Mesenchymal stem cell (in vitro differentiated cells and primary cell): ENCODE measurements at regions not wholly inside any gene's neighbourhood (a gene's known extent, or its start where the extent isn't known, plus 50 kb on each side); places are given as distances from the start of the nearest gene placed in this dataset.

Experiments used
- DNase-seq: peaks from one replicate; pipeline ENCODE4 v3.0.0-alpha.2; 2013
- H2AFZ ChIP-seq: one replicate; pipeline ENCODE4 v1.6.1; 2013; ENCODE audit warnings: low read depth, mild to moderate bottlenecking, control low read depth, inconsistent platforms, low read length, moderate library complexity
- H2AK5ac ChIP-seq: 2 replicates; pipeline ENCODE4 v1.6.1; 2013; ENCODE audit warnings: low read length, moderate library complexity, mild to moderate bottlenecking, inconsistent platforms; ENCODE audit not compliant: severe bottlenecking
- H2BK120ac ChIP-seq: one replicate; pipeline ENCODE4 v1.6.1; 2013; ENCODE audit warnings: low read depth, mild to moderate bottlenecking, inconsistent platforms, low read length, moderate library complexity
- H2BK12ac ChIP-seq, 2 experiments: one replicate each; pipeline ENCODE4 v1.6.1; 2013; ENCODE audit warnings: inconsistent platforms in 2 of 2, low read length in 2 of 2, mild to moderate bottlenecking in 2 of 2, moderate library complexity in 2 of 2, control low read depth in 1 of 2
- H2BK15ac ChIP-seq: one replicate; pipeline ENCODE4 v1.6.1; 2013; ENCODE audit warnings: mild to moderate bottlenecking, low read depth, inconsistent platforms; ENCODE audit not compliant: poor library complexity, severe bottlenecking
- H2BK5ac ChIP-seq: 2 replicates; pipeline ENCODE4 v1.6.1; 2013; ENCODE audit warnings: low read depth, mild to moderate bottlenecking, low read length, control low read depth, inconsistent platforms; ENCODE audit not compliant: poor library complexity, severe bottlenecking
- H3K14ac ChIP-seq, 2 experiments: one replicate each; pipeline ENCODE4 v1.6.1; 2013; ENCODE audit warnings: inconsistent platforms in 2 of 2, low read length in 2 of 2, control low read depth in 1 of 2, mild to moderate bottlenecking in 1 of 2, moderate library complexity in 1 of 2
- H3K18ac ChIP-seq, 2 experiments: one replicate each; pipeline ENCODE4 v1.6.1; 2013; ENCODE audit warnings: inconsistent platforms in 2 of 2, low read length in 2 of 2, control low read depth in 1 of 2, low read depth in 1 of 2, mild to moderate bottlenecking in 1 of 2
- H3K23ac ChIP-seq, 2 experiments: one replicate each; pipeline ENCODE4 v1.6.1; 2013; ENCODE audit warnings: inconsistent platforms in 2 of 2, low read length in 2 of 2, mild to moderate bottlenecking in 2 of 2, moderate library complexity in 2 of 2, control low read depth in 1 of 2
- H3K27ac ChIP-seq: 2 replicates; pipeline ENCODE4 v1.5.1; 2013; ENCODE audit warnings: mild to moderate bottlenecking, moderate library complexity, low read length, control low read depth, inconsistent platforms; ENCODE audit not compliant: poor library complexity, severe bottlenecking
- H3K27me3 ChIP-seq, 2 experiments: 2 replicates each; pipeline versions ENCODE4 v1.6.1 to v1.7.0; 2013; ENCODE audit warnings: low read length in 2 of 2, mild to moderate bottlenecking in 2 of 2, moderate library complexity in 2 of 2, control low read depth in 1 of 2, inconsistent platforms in 1 of 2; ENCODE audit not compliant: control insufficient read depth in 1 of 2, insufficient read depth in 1 of 2
- H3K36me3 ChIP-seq, 2 experiments: 2 replicates each; pipeline versions ENCODE4 v1.6.1 to v1.7.0; 2013; ENCODE audit warnings: low read length in 2 of 2, control low read depth in 1 of 2, inconsistent platforms in 1 of 2, low read depth in 1 of 2, mild to moderate bottlenecking in 1 of 2; ENCODE audit not compliant: insufficient read depth in 2 of 2, control insufficient read depth in 1 of 2
- H3K4ac ChIP-seq, 2 experiments: one replicate each; pipeline ENCODE4 v1.6.1; 2013; ENCODE audit warnings: inconsistent platforms in 2 of 2, low read length in 2 of 2, mild to moderate bottlenecking in 2 of 2, moderate library complexity in 2 of 2, control low read depth in 1 of 2, low read depth in 1 of 2
- H3K4me1 ChIP-seq: 2 replicates; pipeline ENCODE4 v1.6.1; 2013; ENCODE audit warnings: low read depth, low read length, control low read depth; ENCODE audit not compliant: control insufficient read depth, insufficient read depth
- H3K4me2 ChIP-seq: 2 replicates; pipeline ENCODE4 v1.6.1; 2013; ENCODE audit warnings: low read length, mild to moderate bottlenecking, inconsistent platforms; ENCODE audit not compliant: poor library complexity, severe bottlenecking
- H3K4me3 ChIP-seq, 2 experiments: 2 replicates each; pipeline versions ENCODE4 v1.5.1 to v1.7.0; 2013; ENCODE audit warnings: low read length in 2 of 2, mild to moderate bottlenecking in 2 of 2, control low read depth in 1 of 2, low read depth in 1 of 2; ENCODE audit not compliant: insufficient read depth in 1 of 2
- H3K79me1 ChIP-seq: replicated peaks from 2 replicates; pipeline ENCODE4 v1.6.1; 2013; ENCODE audit warnings: mild to moderate bottlenecking, control low read depth, low read length, inconsistent platforms; ENCODE audit not compliant: poor library complexity, severe bottlenecking
- H3K9ac ChIP-seq: 2 replicates; pipeline ENCODE4 v1.7.0; 2013; ENCODE audit warnings: mild to moderate bottlenecking, low read length, moderate library complexity
- H3K9me3 ChIP-seq: 2 replicates; pipeline ENCODE4 v1.7.0; 2013; ENCODE audit warnings: mild to moderate bottlenecking, low read length; ENCODE audit not compliant: control insufficient read depth
- H4K8ac ChIP-seq: one replicate; pipeline ENCODE4 v1.6.1; 2013; ENCODE audit warnings: inconsistent platforms, mild to moderate bottlenecking, low read length, moderate library complexity
- H4K91ac ChIP-seq: one replicate; pipeline ENCODE4 v1.6.1; 2013; ENCODE audit warnings: mild to moderate bottlenecking, low read length, inconsistent platforms
- WGBS: methylation state at CpG from one replicate; pipeline ENCODE4 v1.1.7; 2013; ENCODE audit warnings: mixed read lengths; 5-methylcytosine and 5-hydroxymethylcytosine counted together

DNA sequence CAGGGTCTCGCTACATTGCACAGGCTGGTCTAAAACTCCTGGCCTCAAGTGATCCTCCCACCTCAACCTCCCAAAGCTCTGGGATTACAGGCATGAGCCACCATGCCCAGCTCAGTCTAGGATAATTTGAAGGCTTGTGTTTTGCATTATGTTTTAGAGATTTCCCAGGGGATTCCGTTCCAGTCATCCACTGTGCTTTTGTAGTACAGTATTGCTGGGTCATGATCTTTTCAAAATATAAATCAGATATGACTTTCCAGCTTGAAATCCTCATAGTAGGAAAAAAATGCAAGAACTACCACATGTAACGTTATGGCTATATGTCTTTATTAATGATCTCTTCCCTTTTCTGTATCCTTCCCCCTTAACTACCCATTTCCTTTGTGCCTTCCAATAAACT, 338.1 kb downstream of the PRELID2 start:
- Histone ChIP-seq H3K9me3 (no peaks in the 10 kb centered on the region), H2BK120ac (no peak overlapping the region), H2BK5ac (no peak overlapping the region), H4K8ac (no peak overlapping the region), H4K91ac (no peak overlapping the region), H3K23ac (no peak overlapping the region), H3K4me1 (peaks cover 2% of the 10 kb centered on the region), H3K4ac (no peak overlapping the region), H3K18ac (no peak overlapping the region), H2BK12ac (no peak overlapping the region), H2AFZ (no peak overlapping the region), H3K14ac (no peak overlapping the region), H3K27ac (no peak overlapping the region), H3K36me3 (no peaks in the 10 kb centered on the region), H2AK5ac (no peak overlapping the region), H3K79me1 (no peaks in the 10 kb centered on the region), H3K4me3 (no peak overlapping the region), H3K4me2 (no peak overlapping the region), H3K27me3 (no peaks in the 10 kb centered on the region), H2BK15ac (no peak overlapping the region), H3K9ac (no peak overlapping the region)
- 93% methylated on average over 2 of the region's 3 CpGs for WGBS
- DNase-seq = no peak

DNA sequence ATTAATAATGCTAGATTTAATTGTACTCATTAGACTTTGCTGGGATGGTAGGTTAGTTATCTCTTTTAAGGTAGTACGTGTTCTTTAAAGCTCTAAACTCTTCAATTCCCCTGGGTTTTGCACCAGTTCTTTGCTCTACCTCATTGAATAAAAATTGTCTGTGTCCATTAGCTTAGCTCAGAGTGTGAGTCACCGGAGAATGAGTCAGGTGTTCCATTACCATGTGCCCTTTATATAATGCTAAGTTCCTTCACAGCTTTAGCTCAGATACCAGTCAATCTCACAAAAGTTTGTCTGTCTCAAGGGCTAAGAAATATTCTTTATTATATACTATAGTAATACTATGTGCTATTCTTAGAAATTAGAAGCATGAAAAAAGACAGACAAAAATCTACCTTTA, 339.4 kb downstream of the PRELID2 start:
- H2BK15ac ChIP-seq = no peak overlapping the region
- no peak overlapping the region for H3K4ac ChIP-seq
- no peaks in the 10 kb centered on the region for H3K79me1 ChIP-seq
- no peak overlapping the region for H2AFZ ChIP-seq
- no peaks in the 10 kb centered on the region for H3K36me3 ChIP-seq
- H2BK5ac ChIP-seq = no peak overlapping the region
- H3K4me3 ChIP-seq = no peak overlapping the region
- peak; percentile 93 for DNase-seq
- no peak overlapping the region for H2AK5ac ChIP-seq
- WGBS = 0% methylated on average over 1 of the region's 2 CpGs
- peaks cover 2% of the 10 kb centered on the region for H3K4me1 ChIP-seq
- no peak overlapping the region for H3K23ac ChIP-seq
- no peak overlapping the region for H2BK12ac ChIP-seq
- no peak overlapping the region for H4K8ac ChIP-seq
- no peaks in the 10 kb centered on the region for H3K9me3 ChIP-seq
- peak overlapping the region; percentile 73 for H3K9ac ChIP-seq
- no peak overlapping the region for H3K18ac ChIP-seq
- H3K14ac ChIP-seq = no peak overlapping the region
- H3K27me3 ChIP-seq = no peaks in the 10 kb centered on the region
- no peak overlapping the region for H3K27ac ChIP-seq
- no peak overlapping the region for H3K4me2 ChIP-seq
- no peak overlapping the region for H4K91ac ChIP-seq
- no peak overlapping the region for H2BK120ac ChIP-seq

DNA sequence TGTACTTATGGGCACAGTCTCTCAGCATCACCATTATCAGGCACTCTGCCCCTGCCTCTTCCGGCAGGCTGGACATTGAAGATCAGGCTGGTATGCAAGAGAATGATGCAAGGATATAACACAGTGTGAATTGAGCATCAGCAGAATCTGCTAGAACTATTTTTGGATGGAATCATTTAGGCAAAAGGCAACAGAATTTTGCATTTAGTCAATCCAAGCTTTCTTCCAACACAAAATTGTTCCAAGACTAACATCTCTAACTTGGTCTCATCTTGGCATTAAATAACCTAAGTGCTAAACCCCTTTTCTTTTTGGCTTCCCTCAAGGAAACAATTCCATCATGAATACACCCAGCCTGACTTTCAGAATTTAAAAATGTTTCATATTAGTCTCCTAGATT, 339.9 kb downstream of the PRELID2 start:
- H2BK12ac ChIP-seq = peak overlapping the region in 1 of 2 experiments; percentile 65
- no peaks in the 10 kb centered on the region for H3K27me3 ChIP-seq
- no peak overlapping the region for H3K4me3 ChIP-seq

DNA sequence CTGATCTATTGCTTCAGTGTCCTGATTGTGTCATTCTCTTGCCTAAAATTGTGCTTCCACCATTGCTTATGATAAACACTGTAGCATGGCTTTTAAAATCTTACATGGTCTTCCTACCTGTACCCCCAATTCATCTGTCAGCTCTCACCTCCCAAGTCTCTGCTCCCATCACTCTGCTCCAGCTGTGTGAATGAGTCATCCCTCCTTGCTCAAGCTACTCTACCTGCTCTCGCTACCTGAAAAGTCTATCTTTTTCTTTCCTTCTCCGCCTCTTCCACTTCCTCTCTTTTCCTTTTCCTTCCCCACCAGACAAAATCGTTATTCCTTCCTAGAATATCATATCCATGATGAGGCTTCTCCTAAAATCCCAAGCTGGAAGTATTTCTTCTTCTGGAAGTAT, 341.7 kb downstream of the PRELID2 start:
- no peak overlapping the region for H2BK15ac ChIP-seq
- no peaks in the 10 kb centered on the region for H3K27me3 ChIP-seq
- H3K18ac ChIP-seq = no peak overlapping the region
- 76% methylated on average over 3 of the region's 3 CpGs for WGBS
- H3K79me1 ChIP-seq = no peaks in the 10 kb centered on the region
- H3K4me1 ChIP-seq = peaks cover 2% of the 10 kb centered on the region
- H3K23ac ChIP-seq = no peak overlapping the region
- H2AFZ ChIP-seq = no peak overlapping the region
- H3K14ac ChIP-seq = no peak overlapping the region
- no peak overlapping the region for H3K9ac ChIP-seq
- H2AK5ac ChIP-seq = no peak overlapping the region
- H2BK12ac ChIP-seq = no peak overlapping the region
- H2BK120ac ChIP-seq = no peak overlapping the region
- H3K4me3 ChIP-seq = no peak overlapping the region
- H3K36me3 ChIP-seq = no peaks in the 10 kb centered on the region
- H3K9me3 ChIP-seq = no peaks in the 10 kb centered on the region
- H2BK5ac ChIP-seq = no peak overlapping the region
- H3K27ac ChIP-seq = no peak overlapping the region
- no peak overlapping the region for H3K4me2 ChIP-seq
- H4K8ac ChIP-seq = no peak overlapping the region
- H4K91ac ChIP-seq = no peak overlapping the region
- no peak overlapping the region for H3K4ac ChIP-seq
- DNase-seq = no peak

More for the DNA sequence above, 339.9 kb downstream of the PRELID2 start:
- Histone ChIP-seq H3K9me3 (no peaks in the 10 kb centered on the region), H3K23ac (no peak overlapping the region), H3K4me2 (no peak overlapping the region), H3K4ac (no peak overlapping the region), H3K18ac (no peak overlapping the region), H3K14ac (no peak overlapping the region), H2AFZ (no peak overlapping the region), H3K4me1 (peaks cover 2% of the 10 kb centered on the region), H3K9ac (peak overlapping the region; percentile 68), H2BK15ac (no peak overlapping the region), H2BK5ac (no peak overlapping the region), H2BK120ac (no peak overlapping the region), H3K79me1 (no peaks in the 10 kb centered on the region), H4K91ac (no peak overlapping the region), H3K27ac (no peak overlapping the region), H2AK5ac (no peak overlapping the region), H3K36me3 (no peaks in the 10 kb centered on the region), H4K8ac (peak overlapping the region; percentile 22)
- no peak for DNase-seq
- WGBS = 88% methylated on average over 1 of the region's 1 CpG
